ENCODE measurements at regions not wholly inside any gene's neighbourhood (a gene's known extent, or its start where the extent isn't known, plus 50 kb on each side); places are given as distances from the start of the nearest gene placed in this dataset.
A peak's percentile ranks its signal among the peaks of the same experiment; 100 is the strongest.

DNA sequence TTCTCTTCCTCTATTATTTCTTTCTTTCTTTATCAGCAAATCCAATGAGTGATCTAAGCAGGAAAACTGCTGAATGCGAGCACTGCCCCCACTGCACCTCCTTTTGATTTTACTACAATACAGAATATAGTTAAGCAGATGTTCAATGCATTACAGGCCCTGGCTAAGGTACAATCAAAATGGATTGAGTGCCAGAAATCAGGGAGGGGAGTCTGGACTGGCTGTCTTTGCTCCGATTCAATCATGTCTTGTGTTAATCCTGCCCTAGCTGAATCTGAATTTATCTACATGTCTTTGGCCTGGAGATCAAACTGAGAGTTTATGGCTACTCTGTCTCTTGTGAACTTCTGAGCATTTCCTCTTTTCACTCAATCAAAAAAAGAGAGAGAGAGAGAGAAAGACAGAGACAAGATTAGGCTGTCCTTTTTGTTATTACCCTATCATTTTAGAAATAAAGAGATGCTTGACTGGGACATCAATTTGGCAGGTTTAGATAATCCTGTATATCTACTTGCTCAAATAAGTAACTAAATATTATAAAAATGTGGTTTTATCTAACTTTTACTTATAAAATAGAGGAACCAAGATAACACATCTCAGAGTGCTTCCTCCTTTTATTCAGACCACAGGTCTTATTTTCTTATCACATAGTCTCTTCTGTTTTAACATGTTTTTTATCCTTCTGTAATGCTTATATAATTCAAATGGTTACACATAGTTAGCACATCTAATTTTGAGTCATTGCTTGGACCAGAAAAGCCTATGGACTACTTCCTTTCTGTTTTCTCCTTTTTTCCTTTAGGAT is 656.2 kb downstream of the KCNJ2 start:
- Histone ChIP-seq H3K27ac (peak overlapping the region in 1 of 2 donors; percentile 18), H3K27me3 (no peaks in the 10 kb centered on the region), H3K36me3 (no peaks in the 10 kb centered on the region), H3K4me1 (no peaks in the 10 kb centered on the region), H3K4me3 (no peak overlapping the region), H3K9me3 (no peaks in the 10 kb centered on the region)
- DNase-seq (ENCODE audit: low spot score) = no peak
- TF ChIP-seq, protein P1, sequence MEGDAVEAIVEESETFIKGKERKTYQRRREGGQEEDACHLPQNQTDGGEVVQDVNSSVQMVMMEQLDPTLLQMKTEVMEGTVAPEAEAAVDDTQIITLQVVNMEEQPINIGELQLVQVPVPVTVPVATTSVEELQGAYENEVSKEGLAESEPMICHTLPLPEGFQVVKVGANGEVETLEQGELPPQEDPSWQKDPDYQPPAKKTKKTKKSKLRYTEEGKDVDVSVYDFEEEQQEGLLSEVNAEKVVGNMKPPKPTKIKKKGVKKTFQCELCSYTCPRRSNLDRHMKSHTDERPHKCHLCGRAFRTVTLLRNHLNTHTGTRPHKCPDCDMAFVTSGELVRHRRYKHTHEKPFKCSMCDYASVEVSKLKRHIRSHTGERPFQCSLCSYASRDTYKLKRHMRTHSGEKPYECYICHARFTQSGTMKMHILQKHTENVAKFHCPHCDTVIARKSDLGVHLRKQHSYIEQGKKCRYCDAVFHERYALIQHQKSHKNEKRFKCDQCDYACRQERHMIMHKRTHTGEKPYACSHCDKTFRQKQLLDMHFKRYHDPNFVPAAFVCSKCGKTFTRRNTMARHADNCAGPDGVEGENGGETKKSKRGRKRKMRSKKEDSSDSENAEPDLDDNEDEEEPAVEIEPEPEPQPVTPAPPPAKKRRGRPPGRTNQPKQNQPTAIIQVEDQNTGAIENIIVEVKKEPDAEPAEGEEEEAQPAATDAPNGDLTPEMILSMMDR (IDR thresholded peaks at IDR 0.05) = no peak

GRCh38 chr17:70829876-70830275 is 660.5 kb downstream of the KCNJ2 start:
- Histone ChIP-seq H3K36me3 (no peaks in the 10 kb centered on the region), H3K27ac (no peak overlapping the region), H3K4me3 (no peak overlapping the region), H3K4me1 (no peaks in the 10 kb centered on the region), H3K27me3 (no peaks in the 10 kb centered on the region), H3K9me3 (no peaks in the 10 kb centered on the region)
- DNase-seq (ENCODE audit: low spot score) = no peak
- TF ChIP-seq, protein P1 (IDR thresholded peaks at IDR 0.05) = no peak

- no peak overlapping the region for H3K27ac ChIP-seq
- H3K36me3 ChIP-seq = no peaks in the 10 kb centered on the region
- DNase-seq (ENCODE audit: low spot score) = no peak
- no peaks in the 10 kb centered on the region for H3K4me1 ChIP-seq
- TF ChIP-seq, protein P1 (IDR thresholded peaks at IDR 0.05) = no peak
- no peaks in the 10 kb centered on the region for H3K9me3 ChIP-seq
- H3K27me3 ChIP-seq = no peaks in the 10 kb centered on the region
- no peak overlapping the region for H3K4me3 ChIP-seq
Observed at GRCh38 chr17:70834039-70834438, 664.7 kb downstream of the KCNJ2 start.

GRCh38 chr17:70848785-70849184 is 679.5 kb downstream of the KCNJ2 start:
- H3K9me3 ChIP-seq = no peaks in the 10 kb centered on the region

GRCh38 chr17:70855401-70856054 is 686.2 kb downstream of the KCNJ2 start:
- TF ChIP-seq, protein P1 (IDR thresholded peaks at IDR 0.05) = no peak
- Histone ChIP-seq H3K4me1 (no peaks in the 10 kb centered on the region), H3K27me3 (no peaks in the 10 kb centered on the region), H3K36me3 (no peaks in the 10 kb centered on the region), H3K27ac (no peak overlapping the region), H3K4me3 (no peak overlapping the region), H3K9me3 (no peaks in the 10 kb centered on the region)
- DNase-seq (ENCODE audit: low spot score) = no peak

More at GRCh38 chr17:70848785-70849184, 679.5 kb downstream of the KCNJ2 start:
- DNase-seq (ENCODE audit: low spot score) = no peak
- no peak overlapping the region for H3K4me3 ChIP-seq
- H3K27me3 ChIP-seq = no peaks in the 10 kb centered on the region
- TF ChIP-seq, protein P1 (IDR thresholded peaks at IDR 0.05) = no peak
- no peaks in the 10 kb centered on the region for H3K36me3 ChIP-seq
- no peaks in the 10 kb centered on the region for H3K4me1 ChIP-seq
- no peak overlapping the region for H3K27ac ChIP-seq
